Embryonic facial prominence (tissue), 1 donor: ENCODE measurements at regions not wholly inside any gene's neighbourhood (a gene's known extent, or its start where the extent isn't known, plus 50 kb on each side); places are given as distances from the start of the nearest gene placed in this dataset.

Experiments
- DNase-seq: peaks from one replicate; pipeline ENCODE4 v3.0.0-alpha.2; 2016; ENCODE audit errors: extremely low spot score

DNA sequence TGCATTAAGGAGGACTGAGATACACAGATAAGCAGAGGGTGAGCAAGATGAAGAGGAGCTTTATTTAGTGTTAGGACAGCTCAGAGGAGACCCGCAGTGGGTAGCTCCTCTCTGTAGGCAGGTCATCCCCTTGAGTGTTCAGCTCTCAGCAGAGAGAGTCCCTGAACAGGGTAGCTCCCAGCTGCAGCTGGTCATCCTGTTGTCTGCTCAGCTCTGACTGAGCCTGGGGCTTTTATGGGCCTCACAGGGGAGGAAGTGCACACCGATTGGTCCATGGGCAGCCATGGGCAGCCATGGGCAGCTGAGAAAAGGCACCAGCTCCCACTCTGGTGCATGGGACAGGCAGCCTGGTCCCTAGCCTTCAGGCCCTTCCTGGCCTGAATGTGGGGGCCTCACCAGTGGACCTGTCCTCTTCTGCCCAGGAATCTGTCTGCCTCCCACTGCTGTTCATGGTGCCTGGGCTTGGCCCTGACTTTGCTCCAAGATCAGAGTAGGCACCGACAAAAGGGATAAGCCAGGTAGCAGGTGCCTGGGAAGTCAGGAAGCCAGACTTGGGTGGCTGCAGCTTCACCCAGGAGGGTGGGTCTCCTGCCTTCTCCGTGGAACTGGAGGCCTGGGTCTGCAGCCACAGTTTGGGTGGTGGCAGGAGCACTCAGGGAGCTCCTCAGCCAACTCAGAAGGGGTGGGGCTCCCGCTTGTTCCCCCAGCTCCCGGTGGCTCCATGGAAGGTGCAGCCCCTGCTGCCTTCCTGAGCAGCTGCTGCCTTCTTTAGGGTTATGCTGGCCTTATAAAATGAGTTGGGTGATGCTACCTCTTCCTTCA, 54.7 kb downstream of the MYEOV start:
- DNase-seq, result no peak

DNA sequence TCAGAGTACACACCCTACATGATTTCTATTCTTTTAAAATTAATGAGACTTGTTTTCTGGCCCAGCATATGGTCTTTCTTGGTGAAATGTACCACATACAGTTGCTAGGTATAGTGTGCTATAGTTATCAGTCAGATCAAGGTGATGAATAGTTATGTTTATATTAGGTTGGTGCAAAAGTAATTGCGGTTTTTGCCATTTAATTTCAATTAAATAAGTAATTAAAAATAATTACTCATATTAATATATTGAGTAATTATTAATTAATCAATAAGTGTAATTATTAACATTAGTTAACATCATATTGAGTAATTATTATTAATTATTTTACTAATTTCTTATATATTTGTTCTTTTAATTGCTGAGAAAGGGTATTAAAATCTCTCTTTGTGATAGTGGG, 56.1 kb downstream of the MYEOV start:
- DNase-seq, result no peak

DNA sequence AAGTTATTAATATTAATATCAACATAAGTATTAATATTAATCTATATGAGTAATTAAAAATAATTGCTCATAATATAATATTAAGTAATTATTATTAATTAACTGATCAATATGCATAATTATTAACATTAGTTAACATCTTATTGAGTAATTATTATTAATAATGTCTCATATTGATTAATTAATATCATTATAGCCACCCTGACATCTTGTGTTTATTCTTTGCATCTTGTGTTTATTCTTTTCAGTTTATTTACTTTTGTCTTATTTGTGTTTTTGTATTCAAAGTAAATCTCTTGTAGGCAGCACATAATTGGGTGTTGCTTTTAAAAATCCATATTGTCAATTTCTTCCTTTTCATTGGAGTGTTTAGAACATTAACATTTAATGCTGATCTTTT, 56.6 kb downstream of the MYEOV start:
- DNase-seq, result no peak

DNA sequence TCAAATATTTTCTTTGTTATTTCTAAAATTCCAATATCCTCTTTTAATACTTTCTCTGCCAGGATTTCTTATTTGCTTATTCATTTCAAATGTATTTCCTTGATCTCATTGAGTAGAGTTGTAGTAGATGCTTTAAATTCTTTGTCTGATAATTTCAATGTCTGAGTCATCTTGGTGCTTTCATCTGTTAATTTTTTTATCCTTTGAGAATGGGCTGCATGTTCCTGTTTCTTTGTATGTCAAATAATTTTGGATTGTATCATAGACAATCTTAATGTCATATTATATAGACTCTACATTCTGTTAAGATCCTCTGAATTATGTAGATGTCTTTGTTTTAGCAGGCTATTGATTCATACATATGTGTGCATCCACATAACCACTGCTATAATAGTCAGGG, 57.5 kb downstream of the MYEOV start:
- DNase-seq, result no peak

DNA sequence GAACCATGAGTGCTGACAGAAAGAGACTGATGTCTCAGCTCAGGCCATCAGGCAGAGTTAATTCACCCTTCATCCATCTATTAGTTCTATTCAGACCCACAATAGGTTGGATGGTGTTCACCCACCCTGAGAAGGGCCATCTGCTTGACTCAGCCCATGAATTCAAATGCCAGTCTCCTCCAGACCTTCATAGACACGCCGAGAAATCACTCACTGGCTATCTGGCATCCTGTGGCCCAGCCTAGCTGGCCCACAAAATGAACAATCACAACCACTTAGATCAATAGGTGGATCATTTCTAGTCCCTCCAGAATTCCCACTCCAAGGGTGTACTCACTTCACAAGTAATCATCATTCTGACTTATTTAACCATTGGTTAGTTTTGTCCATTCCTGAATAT, 58.2 kb downstream of the MYEOV start:
- no peak for DNase-seq

DNA sequence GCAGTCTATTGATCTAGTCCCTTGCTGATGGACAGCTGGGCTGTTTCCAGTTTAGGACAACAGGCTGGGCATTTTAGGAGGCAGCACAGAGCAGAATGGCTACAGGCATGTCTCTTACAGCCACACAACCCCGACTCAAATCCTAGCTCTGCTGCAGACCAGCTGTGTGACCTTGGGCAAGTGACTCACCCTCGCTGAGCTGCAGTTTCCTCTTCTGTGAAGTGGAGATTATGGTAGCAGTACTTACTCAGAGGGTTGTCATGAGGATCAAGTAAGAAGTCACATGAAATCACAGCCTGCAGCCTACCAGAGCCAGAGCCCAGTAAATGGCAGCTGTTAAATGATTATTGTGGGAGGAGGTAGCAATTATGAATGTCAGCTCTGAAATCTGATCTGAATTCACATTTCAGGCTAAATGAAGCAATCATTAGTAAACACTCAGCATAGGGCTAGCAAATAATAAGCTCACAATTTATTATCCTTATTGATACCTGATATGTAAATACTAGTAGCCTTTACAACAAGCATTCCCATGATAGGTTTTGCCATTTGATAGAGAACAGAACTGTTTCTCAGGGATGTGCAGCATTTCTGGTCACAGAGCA, 58.9 kb downstream of the MYEOV start:
- DNase-seq, result no peak

DNA sequence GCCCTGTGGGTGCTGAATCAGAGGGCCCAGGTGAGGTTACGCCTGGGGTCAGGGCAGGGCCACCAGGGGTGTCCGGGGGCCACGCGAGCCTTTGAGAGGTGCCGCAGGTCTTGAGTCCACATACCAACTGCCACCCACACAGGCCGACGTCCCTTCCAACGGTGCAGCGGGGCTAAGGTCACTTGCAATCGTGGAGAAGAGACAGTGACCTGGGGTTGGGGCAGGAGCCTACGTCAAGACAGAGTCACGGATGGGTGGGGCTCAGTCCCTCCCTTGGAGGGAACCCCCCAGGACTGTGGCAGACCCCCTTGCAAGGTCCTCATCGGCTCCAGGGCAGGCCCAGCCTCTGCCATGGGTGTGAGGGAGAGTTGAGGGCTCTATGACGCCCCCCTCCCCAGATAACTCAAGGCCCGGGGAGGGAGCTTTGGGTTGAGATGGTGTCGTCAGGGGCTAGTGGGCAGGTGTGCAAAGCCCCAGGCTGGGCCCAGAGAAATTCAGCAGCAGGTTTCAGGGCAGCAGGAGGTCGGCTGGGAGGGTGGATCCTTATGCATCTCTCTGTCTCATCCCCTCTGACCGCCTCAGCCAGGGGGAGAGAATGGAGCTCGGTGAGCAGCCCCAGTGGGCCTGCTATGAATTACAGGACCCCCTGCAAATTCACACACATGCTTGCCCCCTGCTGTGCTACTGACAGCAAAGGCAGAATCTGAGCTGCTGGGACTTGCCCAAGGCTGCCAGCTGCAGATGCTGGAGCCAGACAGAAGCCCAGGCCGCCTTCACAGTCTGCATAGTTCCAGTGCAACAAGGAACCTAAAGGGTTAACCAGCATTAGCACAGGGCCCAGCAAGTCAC, 60.0 kb downstream of the MYEOV start:
- no peak for DNase-seq

DNA sequence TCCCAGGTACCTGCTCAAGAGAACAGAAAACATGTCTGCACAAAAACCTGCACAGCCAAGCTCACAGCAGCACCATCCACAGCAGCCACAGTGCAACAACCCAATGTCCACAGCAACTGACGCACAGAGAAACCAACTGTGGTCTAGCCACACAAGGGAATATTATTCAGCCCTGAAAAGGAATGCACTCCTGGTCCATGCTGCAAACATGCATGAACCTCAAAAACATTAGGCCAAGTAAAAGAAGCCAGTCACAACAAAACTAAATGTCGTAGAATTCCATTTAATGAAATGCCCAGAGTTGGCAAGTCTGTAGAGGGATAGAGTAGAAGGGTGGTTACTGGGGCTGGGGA, 60.6 kb downstream of the MYEOV start:
- no peak for DNase-seq

DNA sequence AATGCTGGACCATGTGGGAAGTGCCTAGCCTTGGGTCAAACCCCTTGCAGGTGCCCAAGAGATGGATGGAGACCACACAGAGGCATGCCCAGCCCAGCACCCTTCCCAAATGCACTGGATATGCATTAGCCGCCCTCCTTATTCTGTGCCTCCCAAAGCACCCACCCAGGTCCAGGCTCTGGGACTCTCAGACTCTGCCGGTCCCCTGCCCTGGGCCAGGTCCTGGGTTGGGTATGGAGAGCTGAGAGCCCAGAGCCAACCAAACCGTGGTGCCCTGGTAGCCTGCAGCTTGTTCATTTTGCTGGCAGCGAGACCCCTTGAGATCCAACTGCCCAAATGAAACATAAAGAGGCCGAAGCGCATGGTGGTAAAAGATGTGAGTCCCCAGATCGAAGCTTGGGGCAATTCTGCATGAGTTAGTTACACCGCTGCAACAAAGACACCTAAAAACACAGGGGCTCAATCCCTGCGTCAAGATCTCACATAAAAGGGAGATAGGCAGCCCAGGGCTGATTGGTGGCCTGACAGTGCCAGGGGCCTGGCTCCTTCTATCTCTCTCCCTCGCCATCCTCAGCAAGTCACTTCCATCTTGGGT, 61.5 kb downstream of the MYEOV start:
- DNase-seq, result no peak

DNA sequence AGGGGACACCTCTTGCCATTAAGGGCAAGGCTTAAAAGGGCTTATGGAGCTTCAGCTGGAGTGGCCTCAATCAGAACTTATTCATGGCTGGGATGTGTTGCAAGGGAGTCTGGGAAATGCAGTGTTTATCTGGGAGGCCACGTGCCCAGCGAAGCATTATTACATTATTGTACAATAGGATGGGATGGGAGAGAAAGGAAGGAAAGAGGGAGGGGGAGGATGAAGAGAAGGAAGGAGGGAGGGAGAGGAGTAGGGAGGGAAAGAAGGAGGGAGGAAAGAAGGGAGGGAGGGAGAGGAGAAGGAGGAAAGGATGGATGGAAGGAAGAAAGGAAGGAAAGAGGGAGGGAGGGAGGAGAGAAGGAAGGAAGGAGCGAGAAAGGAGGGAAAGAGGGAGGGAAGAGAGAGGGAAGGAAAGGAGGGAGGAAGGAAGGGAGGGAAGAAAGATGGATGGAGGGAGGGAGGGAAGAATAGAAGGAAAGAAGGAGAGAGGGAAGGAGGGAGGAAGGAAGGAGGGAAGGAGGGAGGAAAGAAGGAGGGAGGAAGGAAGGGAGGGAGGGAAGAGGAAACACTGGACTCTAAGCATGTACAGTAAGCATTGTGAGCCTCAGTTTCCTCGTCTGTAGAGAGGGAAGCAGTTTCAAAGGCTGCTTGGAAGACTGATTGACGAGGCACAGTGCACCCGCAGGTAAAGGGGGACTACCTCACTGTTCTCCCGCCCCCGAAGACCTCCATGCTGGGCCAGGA, 62.2 kb downstream of the MYEOV start:
- no peak for DNase-seq

DNA sequence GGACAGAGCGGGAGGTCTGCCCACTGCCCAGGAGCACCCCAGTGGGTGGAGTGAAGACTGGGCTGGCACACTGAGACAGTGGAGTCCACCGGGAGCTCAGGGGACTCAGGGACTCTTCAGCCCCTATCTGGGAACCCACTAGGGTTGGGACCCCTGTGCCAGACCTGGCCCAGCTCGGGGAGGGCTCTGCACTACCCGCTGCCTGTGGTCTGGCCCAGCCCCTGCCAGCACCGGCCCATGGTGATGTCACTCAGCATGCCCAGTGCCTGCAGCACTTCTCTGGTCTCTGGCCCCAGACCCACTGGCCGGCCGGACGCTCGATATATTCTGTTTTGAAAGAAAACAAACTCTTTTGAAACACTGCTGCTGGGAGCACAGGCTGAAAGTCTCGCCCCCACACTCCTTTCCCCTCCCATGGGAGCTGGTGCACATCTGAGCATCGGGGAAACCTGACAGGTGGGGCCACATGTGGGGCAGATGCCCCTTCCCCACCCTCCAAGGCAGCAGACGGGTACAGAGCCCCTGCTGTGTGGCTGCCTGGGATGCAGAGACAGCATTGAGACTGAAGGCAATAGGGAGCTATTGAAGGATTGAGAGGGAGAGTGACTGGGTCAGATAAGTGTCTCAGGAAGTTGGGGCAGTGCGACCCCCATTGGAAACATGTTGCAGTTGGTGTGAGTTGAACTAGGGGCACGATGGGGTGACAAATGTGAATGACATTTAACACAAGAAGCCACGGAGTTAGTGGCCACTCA, 62.9 kb downstream of the MYEOV start:
- no peak for DNase-seq

DNA sequence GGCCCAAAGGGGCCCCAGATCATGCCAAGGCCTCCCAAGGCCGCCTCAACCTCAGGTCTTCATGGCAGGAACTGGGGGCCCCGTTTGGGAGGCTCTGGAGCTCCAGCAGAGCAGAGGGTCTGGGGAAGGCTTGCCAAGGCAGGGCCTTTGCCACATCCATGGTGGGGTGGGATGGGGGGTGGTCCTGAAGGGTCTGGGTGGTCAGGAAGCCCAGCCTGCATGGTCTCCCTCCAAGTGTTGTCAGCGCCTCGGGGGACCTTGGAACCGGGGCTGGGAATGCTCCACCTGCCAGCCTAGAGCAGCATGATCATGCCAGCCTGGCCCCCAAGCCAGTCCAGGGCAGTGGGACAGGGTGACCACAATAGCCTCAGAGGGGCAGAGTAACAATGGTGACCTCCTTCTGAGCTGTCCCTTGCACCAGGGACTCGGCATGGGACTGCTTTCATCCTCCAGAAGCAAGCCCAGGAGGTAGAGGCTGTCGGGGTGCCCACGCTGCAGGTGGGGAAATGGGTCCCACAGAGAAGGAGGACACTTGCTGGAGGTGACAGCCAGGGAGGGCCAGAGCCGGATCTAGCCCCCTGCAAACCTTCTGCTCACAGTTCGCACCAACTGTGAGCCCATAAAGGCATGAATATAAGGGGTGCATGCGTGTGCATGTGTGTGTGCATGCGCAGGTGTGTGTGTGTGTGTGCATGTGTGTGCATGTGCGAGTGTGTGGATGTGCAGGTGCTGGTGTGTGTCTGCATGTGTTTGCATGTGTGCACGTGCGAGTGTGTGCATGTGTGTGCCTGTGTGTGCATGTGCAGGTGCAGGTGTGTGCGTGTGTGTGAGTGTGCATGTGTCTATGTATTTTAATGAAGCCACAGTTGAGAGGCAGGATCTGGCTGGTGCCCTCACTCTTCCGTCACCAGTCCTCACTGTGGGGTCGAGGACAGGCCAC, 63.8 kb downstream of the MYEOV start:
- no peak for DNase-seq

DNA sequence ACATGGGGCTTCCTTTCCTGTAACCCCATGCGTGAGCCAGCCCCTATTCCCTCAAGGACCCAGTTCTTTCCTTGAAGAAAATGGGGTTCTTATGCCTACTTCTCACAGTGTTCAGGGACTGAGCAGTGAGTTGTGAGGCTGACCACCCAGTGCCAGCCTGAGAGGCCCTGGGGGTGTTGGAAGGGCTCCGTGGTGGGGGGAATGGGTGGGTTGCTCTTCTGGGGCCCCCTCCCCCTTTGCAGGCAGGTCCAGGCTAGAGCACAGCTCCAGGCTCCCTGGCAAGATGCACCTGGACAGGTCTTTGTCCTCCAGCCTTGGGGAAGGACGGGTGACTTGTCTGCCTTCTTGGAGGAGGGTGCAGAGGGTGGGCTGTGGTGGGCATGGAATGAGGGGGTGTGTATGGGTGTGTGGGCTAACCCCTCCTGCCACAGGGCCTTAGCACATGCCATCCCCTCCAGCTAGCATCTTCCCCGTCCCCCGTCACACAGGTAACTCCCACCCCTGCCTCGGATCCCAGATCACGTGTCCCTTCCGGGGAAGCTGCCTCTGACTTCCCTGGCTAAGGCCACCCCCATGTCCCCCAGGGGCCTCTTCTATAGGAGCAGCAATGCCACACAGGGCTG, 64.6 kb downstream of the MYEOV start:
- DNase-seq, result no peak

DNA sequence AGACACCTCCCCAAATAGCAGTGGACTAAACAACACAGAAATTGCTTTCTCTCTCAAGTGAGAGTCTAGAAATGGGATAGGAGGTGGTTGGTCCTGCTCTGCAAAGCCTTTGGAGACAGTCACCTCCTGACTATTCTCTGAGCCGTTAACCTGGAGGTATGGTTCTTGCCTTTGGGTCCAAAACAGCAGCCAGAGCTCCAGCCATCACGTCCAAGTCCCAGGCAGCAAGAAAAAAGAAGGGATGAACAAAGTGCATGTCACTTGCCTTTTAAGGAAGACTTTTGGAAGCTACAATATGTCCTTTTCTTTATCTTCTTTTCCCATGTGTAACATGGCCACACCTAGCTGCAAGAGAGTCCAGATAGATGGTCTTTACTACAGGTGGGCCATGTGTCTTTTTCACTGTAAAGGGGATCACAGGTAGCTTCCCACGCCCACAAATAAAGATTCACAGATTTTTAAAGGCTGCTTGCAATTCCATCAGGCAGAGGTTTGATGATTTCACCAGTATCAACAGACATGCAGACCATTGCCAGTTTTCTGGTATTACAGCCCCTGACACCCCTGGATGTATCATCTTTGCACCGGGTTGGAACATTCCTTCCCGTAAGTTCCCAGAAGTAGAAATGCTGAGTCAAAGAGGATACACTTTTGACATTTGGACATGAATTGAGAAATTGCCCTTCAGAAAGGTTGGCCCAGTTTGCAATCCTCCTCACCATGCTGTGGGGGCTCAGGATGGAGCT, 66.0 kb downstream of the MYEOV start:
- no peak for DNase-seq

DNA sequence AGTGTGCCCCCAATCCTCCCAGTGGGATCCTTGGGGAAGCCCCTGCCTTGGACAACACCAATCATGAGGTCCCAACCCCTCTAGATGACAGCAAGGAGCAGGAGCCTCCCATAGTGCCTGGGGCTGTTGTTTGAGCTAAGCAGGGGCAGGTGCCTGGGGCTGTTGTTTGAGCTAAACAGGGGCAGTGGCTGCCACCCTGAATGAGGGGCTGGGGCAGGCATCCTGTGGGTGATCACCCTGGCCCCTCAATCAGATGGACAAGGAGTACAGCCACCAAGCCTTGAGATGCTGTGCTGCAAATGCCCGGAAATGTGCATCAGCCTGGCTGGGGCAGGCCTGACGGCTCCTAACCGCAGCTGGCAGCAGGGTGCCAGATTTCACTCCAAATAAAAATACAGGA, 66.7 kb downstream of the MYEOV start:
- no peak for DNase-seq

DNA sequence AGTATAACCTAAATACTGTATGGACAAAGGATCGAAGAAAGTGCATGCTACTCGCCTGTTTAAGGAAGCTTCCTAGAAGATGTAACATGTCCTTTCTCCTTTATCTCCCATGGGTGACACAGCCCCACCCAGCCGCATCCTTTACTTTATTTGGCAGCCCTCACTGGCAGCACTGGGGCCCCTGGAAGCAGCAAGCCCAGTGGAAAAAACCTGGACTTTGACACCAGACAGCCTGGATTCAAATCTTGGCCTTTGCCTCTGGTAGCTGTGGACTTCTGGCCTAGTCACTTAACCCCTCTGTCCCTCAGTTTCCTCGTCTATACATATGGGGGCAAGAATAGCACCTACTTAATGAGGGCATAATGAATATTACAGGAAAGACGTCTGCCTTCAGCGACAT, 67.1 kb downstream of the MYEOV start:
- no peak for DNase-seq

DNA sequence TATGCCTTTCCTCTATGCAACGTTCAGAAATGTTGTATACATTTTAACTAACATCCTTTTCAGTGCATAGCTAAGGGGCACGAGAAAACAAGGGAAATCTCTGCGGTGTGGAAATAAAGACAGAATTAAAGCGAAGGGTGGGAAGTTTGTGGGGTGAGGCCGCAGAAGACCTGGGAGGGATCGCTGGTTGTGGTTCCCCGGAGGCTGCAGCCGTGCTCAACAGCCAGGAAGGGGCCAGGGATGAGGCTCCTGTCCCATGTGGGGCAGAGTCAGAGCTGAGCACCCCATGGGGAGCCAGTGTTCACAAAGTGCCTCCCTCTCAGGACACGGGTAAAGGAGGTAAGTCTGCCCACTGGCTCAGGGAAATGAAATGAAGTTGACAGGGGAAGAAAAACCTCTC, 67.5 kb downstream of the MYEOV start:
- no peak for DNase-seq

DNA sequence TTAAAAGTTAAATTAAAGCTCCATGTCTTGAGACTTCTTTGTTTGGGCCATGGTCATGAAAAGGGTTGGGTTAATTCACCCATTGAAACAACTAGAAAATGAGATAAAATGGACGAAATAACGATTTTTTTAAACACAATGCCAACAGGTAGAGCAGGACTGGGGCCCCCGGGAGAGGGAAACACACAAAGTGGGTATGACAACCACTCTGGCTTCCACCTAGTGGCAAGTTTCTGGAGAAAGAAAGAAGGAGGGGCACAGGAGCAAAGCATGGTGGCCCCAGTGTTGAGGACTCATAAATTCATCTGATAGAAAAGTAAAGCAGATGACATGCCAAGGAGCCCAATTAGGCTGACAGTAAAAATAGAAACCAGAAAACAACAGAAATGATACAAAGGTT, 68.4 kb downstream of the MYEOV start:
- DNase-seq, result no peak

DNA sequence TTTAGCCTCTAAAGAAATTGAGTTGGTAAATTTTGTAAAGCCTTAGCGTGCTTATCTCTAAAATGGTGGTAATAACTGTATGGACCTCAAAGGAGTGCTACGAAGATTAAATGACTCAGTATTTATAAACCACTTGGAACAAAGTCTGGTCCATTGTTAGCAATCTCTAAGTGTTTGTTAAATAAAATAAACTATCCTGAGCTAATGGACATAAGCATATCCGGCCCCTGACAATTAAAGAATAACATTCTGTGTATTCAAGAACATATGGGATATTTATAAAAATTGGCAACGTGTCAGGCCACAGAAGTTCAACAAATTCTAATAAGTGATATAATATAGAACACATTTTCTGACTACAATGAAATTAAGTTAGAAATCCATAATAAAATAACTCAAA, 71.0 kb downstream of the MYEOV start:
- no peak for DNase-seq
